Thymus (tissue), 11 donors: ENCODE measurements at regions not wholly inside any gene's neighbourhood (a gene's known extent, or its start where the extent isn't known, plus 50 kb on each side); places are given as distances from the start of the nearest gene placed in this dataset.

ENCODE experiments used
- DNase-seq, 9 donors: peaks; one replicate each; pipeline ENCODE4 v3.0.0-alpha.2; 2013; ENCODE audit warnings: low spot score in 9 of 9, low read depth in 6 of 9, missing footprints in 1 of 9
- H3K27ac ChIP-seq, 2 donors: one replicate each; pipeline ENCODE4 v1.5.1; 2013; ENCODE audit warnings: control low read depth in 1 of 2, low read depth in 1 of 2, low read length in 1 of 2, mild to moderate bottlenecking in 1 of 2, moderate library complexity in 1 of 2
- H3K27me3 ChIP-seq, 2 donors: one replicate each; pipeline ENCODE4 v1.5.1; 2013; ENCODE audit warnings: low read length in 1 of 2; ENCODE audit not compliant: control insufficient read depth in 2 of 2, insufficient read depth in 1 of 2
- H3K36me3 ChIP-seq, 2 donors: one replicate each; pipeline ENCODE4 v1.5.1; 2013; ENCODE audit warnings: low read length in 1 of 2, mild to moderate bottlenecking in 1 of 2, moderate library complexity in 1 of 2; ENCODE audit not compliant: control insufficient read depth in 2 of 2, insufficient read depth in 2 of 2
- H3K4me1 ChIP-seq, 2 donors: one replicate each; pipeline ENCODE4 v1.5.1; 2013; ENCODE audit warnings: low read length in 2 of 2; ENCODE audit not compliant: control insufficient read depth in 2 of 2, insufficient read depth in 2 of 2
- H3K4me3 ChIP-seq, 2 donors: one replicate each; pipeline ENCODE4 v1.5.1; 2013; ENCODE audit warnings: low read length in 2 of 2, control low read depth in 1 of 2, mild to moderate bottlenecking in 1 of 2
- H3K9me3 ChIP-seq, 2 donors: one replicate each; pipeline ENCODE4 v1.5.1; 2013; ENCODE audit warnings: low read length in 1 of 2, mild to moderate bottlenecking in 1 of 2; ENCODE audit not compliant: control insufficient read depth in 2 of 2, insufficient read depth in 1 of 2
- WGBS: extraction: QIAGEN DNeasy Blood & Tissue Kit; methylation state at CpG from one replicate; pipeline ENCODE4 v1.1.7; 2013; 5-methylcytosine and 5-hydroxymethylcytosine counted together
- donor health status: healthy.

DNA sequence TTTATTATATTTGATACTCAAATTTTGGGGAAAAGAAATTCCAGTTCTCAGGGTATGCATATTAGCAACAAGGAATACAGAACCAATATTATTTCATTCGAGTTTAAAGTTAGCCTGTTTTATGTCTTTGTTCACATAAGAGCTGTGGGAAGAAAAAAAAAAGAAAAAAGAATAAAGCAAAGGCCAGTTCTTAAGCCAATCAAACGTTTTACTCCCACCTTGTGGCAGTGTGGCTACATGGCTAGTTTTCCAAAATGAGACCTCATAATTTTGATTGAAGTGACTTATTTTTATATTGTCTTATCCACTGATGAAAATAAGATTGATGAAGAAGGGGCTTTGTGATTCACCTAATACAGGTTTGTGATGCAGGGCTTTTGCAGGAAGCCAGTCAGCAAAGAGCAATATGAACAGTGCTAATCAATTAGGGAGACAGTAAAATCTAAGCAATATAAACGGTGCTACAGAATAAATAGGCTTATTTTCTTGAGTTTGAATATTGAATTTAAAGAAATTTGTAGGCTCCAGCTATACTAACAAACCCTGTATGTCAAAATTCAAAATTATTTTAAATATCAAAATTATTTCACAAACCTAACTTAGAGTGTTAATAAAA is 624.1 kb upstream of the FOXG1 start:
- no peaks in the 10 kb centered on the region for H3K36me3 ChIP-seq
- DNase-seq = no peak
- no peak overlapping the region for H3K27ac ChIP-seq
- no peak overlapping the region for H3K4me3 ChIP-seq
- H3K27me3 ChIP-seq = no peaks in the 10 kb centered on the region
- WGBS = 27% methylated on average over 3 of the region's 3 CpGs
- H3K9me3 ChIP-seq = no peaks in the 10 kb centered on the region
- H3K4me1 ChIP-seq = no peaks in the 10 kb centered on the region

DNA sequence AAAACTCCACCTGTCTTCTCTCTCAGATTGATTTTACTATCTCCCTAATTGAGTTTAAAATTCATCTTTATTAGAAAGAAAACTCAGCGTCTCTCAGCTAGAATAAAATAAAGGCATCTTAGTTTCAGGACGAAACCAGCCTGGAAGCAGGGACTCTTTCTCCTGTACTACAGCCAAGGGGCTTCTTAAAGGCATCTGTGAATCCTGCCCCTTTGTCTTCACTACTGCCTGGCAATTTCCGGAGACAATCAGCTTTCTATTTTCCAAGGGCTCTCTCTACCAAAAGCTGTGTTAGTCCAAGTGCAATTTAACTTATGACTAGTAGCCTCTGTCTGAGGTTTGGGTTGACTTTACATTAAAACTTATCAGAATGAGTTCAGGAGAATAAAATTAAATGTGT is 623.3 kb upstream of the FOXG1 start:
- H3K36me3 ChIP-seq = no peaks in the 10 kb centered on the region
- H3K4me3 ChIP-seq = no peak overlapping the region
- H3K9me3 ChIP-seq = no peaks in the 10 kb centered on the region
- H3K27me3 ChIP-seq = no peaks in the 10 kb centered on the region
- no peak overlapping the region for H3K27ac ChIP-seq
- no peaks in the 10 kb centered on the region for H3K4me1 ChIP-seq
- no peak for DNase-seq
- 80% methylated on average over 3 of the region's 3 CpGs for WGBS

GRCh38 chr14:28151926-28152325 is 614.7 kb upstream of the FOXG1 start:
- WGBS = 88% methylated on average over 3 of the region's 3 CpGs
- no peak overlapping the region for H3K27ac ChIP-seq

DNA sequence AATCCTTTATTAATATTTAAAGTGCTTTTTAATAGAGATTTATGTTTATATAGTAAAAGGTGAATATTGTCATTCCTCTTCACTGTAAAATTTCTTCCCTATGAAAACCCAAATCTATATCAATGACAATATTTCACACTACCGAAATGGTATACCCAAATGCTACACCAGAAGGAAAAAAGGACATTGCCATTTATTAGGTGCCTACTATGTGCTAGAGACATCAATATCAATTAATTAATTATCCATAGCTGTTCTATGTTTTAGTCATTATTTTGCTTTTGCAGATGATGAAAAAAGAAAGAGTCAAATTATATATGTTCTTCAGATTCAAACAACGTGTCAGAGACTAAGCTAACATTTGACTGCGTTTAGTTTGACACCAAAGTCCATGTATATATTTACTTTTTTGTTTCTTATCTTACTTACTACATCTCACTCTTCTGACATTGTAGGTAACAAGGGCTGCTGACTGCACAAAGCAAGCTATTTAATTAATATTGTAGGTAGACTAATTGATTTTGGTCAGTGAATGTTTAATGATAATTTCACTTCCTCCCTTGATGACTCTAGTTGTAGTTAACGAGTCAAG is 614.0 kb upstream of the FOXG1 start:
- WGBS = 86% methylated on average over 4 of the region's 4 CpGs
- H3K4me3 ChIP-seq = no peak overlapping the region
- peaks cover 0 to 4% of the 10 kb centered on the region in 2 donors for H3K9me3 ChIP-seq
- DNase-seq = no peak
- no peaks in the 10 kb centered on the region for H3K27me3 ChIP-seq
- H3K27ac ChIP-seq = no peak overlapping the region
- H3K4me1 ChIP-seq = no peaks in the 10 kb centered on the region
- H3K36me3 ChIP-seq = no peaks in the 10 kb centered on the region

More at GRCh38 chr14:28151926-28152325, 614.7 kb upstream of the FOXG1 start:
- Histone ChIP-seq H3K9me3 (no peaks in the 10 kb centered on the region), H3K36me3 (no peaks in the 10 kb centered on the region), H3K27me3 (no peaks in the 10 kb centered on the region), H3K4me3 (no peak overlapping the region), H3K4me1 (no peaks in the 10 kb centered on the region)
- no peak for DNase-seq

DNA sequence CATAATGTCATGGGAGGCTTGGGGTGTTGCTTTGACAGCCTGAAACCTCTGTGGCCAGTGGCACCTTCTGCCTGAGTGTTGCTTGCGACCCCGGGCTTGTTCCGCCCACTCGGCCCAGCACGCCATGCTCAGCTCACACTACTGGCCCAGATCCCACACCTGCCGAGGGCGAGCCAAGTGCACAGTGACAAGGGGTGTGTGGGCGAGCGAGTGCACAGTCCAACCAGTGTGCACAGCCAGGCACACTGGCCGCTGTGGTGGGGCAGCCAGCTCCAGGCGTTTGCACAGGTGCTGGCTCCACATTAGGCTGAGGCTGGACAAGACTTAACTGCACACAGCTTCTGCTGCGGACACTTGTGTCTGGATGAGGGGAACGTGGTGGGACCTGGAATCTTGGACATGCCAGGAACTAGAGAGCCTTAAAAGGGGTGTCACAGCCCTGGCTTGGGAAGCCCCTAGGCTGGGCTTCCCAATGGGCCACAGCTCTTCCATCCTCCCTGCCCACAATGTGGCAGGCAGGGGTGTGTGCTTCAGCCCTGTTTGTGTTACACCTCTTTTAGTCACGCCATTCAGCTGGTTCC is 609.2 kb upstream of the FOXG1 start:
- Histone ChIP-seq H3K36me3 (no peaks in the 10 kb centered on the region), H3K4me3 (no peak overlapping the region), H3K4me1 (no peaks in the 10 kb centered on the region), H3K9me3 (peaks cover 0 to 12% of the 10 kb centered on the region in 2 donors), H3K27ac (no peak overlapping the region), H3K27me3 (no peaks in the 10 kb centered on the region)
- WGBS = 91% methylated on average over 14 of the region's 14 CpGs
- no peak for DNase-seq

DNA sequence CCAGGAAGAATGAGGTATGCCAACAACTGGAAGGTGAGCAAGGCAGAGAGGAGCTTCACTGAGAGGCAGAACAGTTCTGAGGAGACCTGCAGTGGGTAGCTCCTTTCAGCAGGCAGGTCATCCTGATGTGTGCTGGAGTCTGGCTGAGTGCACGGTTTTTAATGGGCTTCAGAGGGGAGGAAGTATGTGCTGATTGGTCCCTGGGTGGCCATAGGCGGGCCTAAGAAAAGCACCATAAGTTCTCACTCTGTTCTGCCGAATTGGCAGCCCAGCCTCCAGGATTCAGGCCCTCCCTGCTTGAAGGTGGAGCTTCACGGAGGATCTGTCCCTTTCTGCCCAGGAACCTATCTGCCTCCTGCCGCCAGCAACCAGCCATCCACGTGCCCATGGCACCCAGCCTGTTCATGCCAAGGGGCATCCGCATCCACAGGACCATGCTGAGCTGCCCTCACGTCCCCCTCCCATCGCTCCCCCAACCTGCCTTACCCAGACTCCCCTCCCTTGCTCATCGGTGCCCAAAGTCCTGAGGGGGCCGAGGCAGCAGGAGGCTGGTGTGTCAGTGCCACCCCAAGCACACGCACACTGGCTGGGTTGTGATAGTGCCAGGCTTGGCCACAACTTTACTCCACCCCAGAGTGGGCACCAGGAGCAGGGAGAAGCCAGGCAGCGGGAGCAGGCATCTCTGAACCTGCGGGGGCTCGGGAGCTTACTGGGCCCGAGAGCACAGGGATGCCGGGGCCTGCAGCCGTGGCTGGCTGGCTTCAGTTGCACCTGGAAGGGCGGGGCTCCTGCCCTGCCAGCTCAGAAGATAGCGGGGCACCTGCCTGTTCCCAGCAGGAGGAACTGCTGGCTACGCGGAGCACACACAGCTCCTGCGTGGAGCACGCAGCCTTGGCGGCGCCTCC is 608.4 kb upstream of the FOXG1 start:
- no peak for DNase-seq
- Histone ChIP-seq H3K4me1 (no peaks in the 10 kb centered on the region), H3K9me3 (peaks cover 0 to 12% of the 10 kb centered on the region in 2 donors), H3K27me3 (no peaks in the 10 kb centered on the region), H3K36me3 (no peaks in the 10 kb centered on the region), H3K4me3 (no peak overlapping the region), H3K27ac (no peak overlapping the region)
- 94% methylated on average over 26 of the region's 26 CpGs for WGBS

DNA sequence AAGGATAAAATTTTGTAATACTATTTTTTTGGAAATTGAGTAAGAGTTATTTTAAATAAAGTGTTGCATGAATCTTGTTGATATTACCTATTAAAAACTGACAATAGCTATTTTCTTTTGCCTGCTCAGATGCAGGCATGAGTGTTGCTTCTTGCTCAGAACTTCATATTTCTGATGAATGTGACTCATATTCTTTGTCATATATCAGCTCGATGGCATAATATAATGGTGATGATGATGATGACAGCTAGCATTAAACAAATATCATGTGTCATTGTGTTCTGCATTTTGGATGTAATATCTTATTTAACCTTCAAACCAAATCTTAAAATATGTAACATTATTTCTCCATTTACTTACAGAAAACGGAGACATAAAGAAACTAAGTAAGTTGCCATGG is 605.5 kb upstream of the FOXG1 start:
- Histone ChIP-seq H3K27ac (no peak overlapping the region), H3K27me3 (no peaks in the 10 kb centered on the region), H3K4me1 (no peaks in the 10 kb centered on the region), H3K9me3 (peaks cover 0 to 12% of the 10 kb centered on the region in 2 donors), H3K36me3 (no peaks in the 10 kb centered on the region), H3K4me3 (no peak overlapping the region)
- 91% methylated on average over 2 of the region's 2 CpGs for WGBS
- DNase-seq = no peak

DNA sequence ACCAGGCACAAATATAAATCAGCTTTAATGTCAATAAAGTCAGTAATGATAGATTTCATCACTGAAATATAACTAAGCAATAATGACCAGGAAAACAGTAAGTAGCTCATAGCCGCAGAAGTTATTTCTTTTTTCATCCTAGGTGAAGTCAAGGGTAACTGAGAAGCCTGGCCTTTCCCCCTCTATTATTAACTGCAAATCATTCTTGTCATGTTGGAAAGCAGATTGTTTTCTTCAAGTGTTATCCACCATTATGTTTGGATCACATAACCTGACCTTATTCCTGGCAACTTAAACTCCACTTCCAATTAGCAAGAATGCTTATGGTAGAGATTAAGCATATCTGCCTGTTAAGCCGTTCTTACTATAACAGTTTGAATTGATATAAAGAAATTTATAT is 603.4 kb upstream of the FOXG1 start:
- H3K4me1 ChIP-seq = no peaks in the 10 kb centered on the region
- H3K27me3 ChIP-seq = no peaks in the 10 kb centered on the region
- no peak overlapping the region for H3K4me3 ChIP-seq
- DNase-seq = no peak
- 90% methylated on average over 2 of the region's 2 CpGs for WGBS
- no peaks in the 10 kb centered on the region for H3K36me3 ChIP-seq
- no peak overlapping the region for H3K27ac ChIP-seq
- H3K9me3 ChIP-seq = peaks cover 0 to 8% of the 10 kb centered on the region in 2 donors

DNA sequence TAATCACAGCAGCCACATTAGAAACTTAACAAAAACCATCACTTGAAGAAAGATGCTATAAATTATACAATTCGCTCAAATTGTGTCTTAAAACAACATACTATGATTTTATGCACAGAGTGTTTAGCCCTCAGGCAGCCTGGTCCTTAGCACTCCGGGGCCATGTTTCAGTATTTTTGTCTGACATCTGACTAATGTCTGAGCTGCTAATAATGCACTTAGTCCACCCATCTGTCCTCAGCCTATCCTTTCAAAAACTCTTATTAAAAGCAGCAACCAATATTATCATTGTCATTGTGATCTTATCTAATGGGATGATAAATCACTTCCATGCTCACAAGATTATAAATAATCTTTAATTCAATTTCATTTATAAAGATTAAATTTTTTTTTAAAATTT is 602.7 kb upstream of the FOXG1 start:
- Histone ChIP-seq H3K4me1 (no peaks in the 10 kb centered on the region), H3K36me3 (no peaks in the 10 kb centered on the region), H3K9me3 (peaks cover 0 to 6% of the 10 kb centered on the region in 2 donors), H3K27me3 (no peaks in the 10 kb centered on the region), H3K4me3 (no peak overlapping the region), H3K27ac (no peak overlapping the region)
- 92% methylated on average over 2 of the region's 2 CpGs for WGBS
- no peak for DNase-seq
